Spleen (tissue), 11 donors: ENCODE measurements at regions not wholly inside any gene's neighbourhood (a gene's known extent, or its start where the extent isn't known, plus 50 kb on each side); places are given as distances from the start of the nearest gene placed in this dataset.

Experiments
- DNase-seq: peaks from one replicate; pipeline ENCODE4 v3.0.0-alpha.2; 2020
- H3K27ac ChIP-seq, 8 donors: fragments of 200-600 bp; sonication (generic) in 7 of 8; 1 replicate in 4 of 8; 2 replicates in 4 of 8; pipeline versions ENCODE4 v1.5.0 to v1.8.0; 2016 to 2021; ENCODE audit warnings: inconsistent platforms in 4 of 8, mild to moderate bottlenecking in 4 of 8, moderate library complexity in 1 of 8
- H3K27me3 ChIP-seq, 7 donors: fragments of 200-600 bp; sonication (generic) in 6 of 7; replicated peaks in 1 of 7; 1 replicate in 4 of 7; 2 replicates in 3 of 7; pipeline versions ENCODE4 v1.5.0 to v1.8.0; 2016 to 2021; ENCODE audit warnings: inconsistent platforms in 3 of 7, mild to moderate bottlenecking in 1 of 7
- H3K36me3 ChIP-seq, 6 donors: fragments of 200-600 bp; sonication (generic) in 5 of 6; 1 replicate in 4 of 6; 2 replicates in 2 of 6; pipeline versions ENCODE4 v1.5.0 to v1.8.0; 2016 to 2021; ENCODE audit warnings: inconsistent platforms in 2 of 6
- H3K4me1 ChIP-seq, 6 donors: fragments of 200-600 bp; sonication (generic) in 5 of 6; 1 replicate in 3 of 6; 2 replicates in 3 of 6; pipeline versions ENCODE4 v1.5.0 to v1.8.0; 2016 to 2021; ENCODE audit warnings: inconsistent platforms in 3 of 6
- H3K4me3 ChIP-seq, 8 donors: fragments of 200-600 bp; sonication (generic) in 7 of 8; 1 replicate in 4 of 8; 2 replicates in 4 of 8; pipeline versions ENCODE4 v1.5.0 to v1.8.0; 2016 to 2021; ENCODE audit warnings: inconsistent platforms in 4 of 8, mild to moderate bottlenecking in 4 of 8, moderate library complexity in 2 of 8
- H3K9me3 ChIP-seq, 8 donors: fragments of 200-600 bp; sonication (generic) in 7 of 8; 1 replicate in 4 of 8; 2 replicates in 4 of 8; pipeline versions ENCODE4 v1.5.0 to v1.8.0; 2016 to 2021; ENCODE audit warnings: inconsistent platforms in 4 of 8
- CTCF ChIP-seq, 11 experiments: fragments of 200-600 bp in 7 of 11; fragments of 450-650 bp in 4 of 11; sonication (generic) in 4 of 11; IDR thresholded peaks in 8 of 11; conservative IDR thresholded peaks in 3 of 11; 1 replicate in 7 of 11; 2 replicates in 4 of 11; pipeline versions ENCODE4 v1.4.0 to v1.8.0; 2016 to 2021; ENCODE audit warnings: antibody characterized with exemption in 11 of 11, inconsistent platforms in 4 of 11, mild to moderate bottlenecking in 1 of 11
- POLR2A ChIP-seq, 3 donors: fragments of 450-650 bp; IDR thresholded peaks; one replicate each; pipeline ENCODE4 v1.5.1; 2017; ENCODE audit warnings: antibody characterized with exemption in 3 of 3, mild to moderate bottlenecking in 1 of 3
- POLR2AphosphoS5 ChIP-seq, 3 donors: sonication (generic); formaldehyde crosslinking; IDR thresholded peaks; one replicate each; pipeline ENCODE4 v1.5.1; 2017; ENCODE audit warnings: antibody characterized with exemption in 3 of 3
- WGBS, 5 donors: extraction: QIAGEN DNeasy Blood & Tissue Kit in 3 of 5; methylation state at CpG; one replicate each; pipeline versions ENCODE4 v1.1.5 to v1.1.7; 2013 to 2018; 5-methylcytosine and 5-hydroxymethylcytosine counted together
- intact Hi-C: fragments of 100-400 bp; cut with DNase I; formaldehyde crosslinking; loops from one replicate; pipeline ENCODE4 v1.15.0; 2023; ENCODE audit warnings: low total_unique reads
- donor health status: healthy with polysubstance abuse.
- donor health status: DM: no; HTN: no; CAD: no; lungs with moderate emphysema.
- donor health status: DM: no; HTN: no; CAD: no.
- donor health status: Bipolar disorder and iron deficiency.
- donor health status: healthy.
- donor health status: DM: no; HTN: no; CAD: no.
- donor health status: DM: yes; HTN: yes; CAD: no.

DNA sequence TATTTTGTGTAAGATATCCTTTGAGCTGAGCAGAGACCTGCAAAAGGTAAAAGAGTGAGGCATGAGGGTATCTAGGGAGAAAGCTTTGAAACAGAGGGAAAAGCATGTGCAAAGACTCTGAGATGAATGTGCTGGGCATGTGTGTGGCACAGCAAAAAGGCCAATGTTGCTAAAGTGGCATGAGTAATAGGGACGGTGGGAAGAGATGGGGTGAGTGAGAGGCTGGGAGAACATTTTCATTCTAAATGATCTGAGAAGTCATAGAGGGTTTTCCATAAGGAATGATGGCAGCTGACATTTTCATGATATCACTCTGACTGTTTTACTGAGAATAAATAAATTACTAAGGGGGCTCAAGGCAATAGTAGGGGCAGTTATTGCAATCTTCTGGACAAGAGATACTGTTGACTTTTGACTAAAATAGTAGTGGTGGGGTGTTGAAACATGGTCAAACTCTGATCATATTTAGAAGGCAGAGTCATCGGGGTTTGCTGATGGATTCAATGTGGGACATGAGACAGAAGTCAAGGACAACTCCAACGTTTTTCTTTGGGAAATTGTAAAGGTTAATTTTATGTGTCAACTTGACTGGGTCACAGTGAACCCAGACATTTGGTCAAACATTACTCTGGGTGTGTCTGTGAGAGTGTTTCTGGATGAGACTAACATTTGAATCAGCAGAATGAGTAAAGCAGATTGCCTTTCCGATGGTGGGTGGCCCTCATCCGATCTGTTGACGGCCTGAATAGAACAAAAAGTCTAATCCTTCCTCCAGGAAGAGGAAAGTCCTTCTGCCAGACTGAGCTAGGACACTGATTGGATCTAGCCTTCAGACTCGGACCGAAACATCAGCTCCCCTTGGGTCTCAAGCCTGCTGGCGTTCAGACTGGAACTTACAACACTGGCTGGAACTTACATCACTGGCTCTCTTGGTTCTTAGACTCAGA is 193.9 kb upstream of the PLXNC1 start:
- TF ChIP-seq POLR2A (IDR thresholded peaks at IDR 0.05) (no peak), CTCF (IDR thresholded peaks at IDR 0.05 in 8 of 11, conservative IDR thresholded peaks at IDR 0.05 in 3 of 11) (no peak), POLR2AphosphoS5 (IDR thresholded peaks at IDR 0.05) (no peak)
- intact Hi-C loops = no loop called here
- 80 to 90% (median 87%) methylated on average over 7 to 9 of the region's 9 CpGs for WGBS, 5 donors

DNA sequence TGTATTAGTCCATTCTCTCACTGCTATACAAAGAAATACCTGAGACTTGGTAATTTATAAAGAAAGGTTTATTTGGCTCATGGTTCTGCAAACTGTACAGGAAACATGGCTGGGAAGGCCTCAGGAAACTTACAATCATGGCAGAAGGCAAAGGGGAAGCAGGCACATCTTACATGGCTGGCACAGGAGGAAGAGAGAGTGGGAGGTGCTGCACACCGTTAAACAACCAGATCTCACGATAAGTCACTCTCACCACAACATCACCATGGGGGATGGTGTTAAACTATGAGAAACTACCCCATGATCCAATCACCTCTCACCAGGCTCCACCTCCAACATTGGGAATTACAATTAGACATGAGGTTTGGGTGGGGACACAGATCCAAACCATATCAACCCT is 191.8 kb upstream of the PLXNC1 start:
- intact Hi-C loops = no loop called here
- no peak for DNase-seq
- TF ChIP-seq CTCF (IDR thresholded peaks at IDR 0.05 in 8 of 11, conservative IDR thresholded peaks at IDR 0.05 in 3 of 11) (no peak), POLR2AphosphoS5 (IDR thresholded peaks at IDR 0.05) (no peak), POLR2A (IDR thresholded peaks at IDR 0.05) (no peak)
- 72 to 95% (median 87%) methylated on average over 2 of the region's 2 CpGs for WGBS, 5 donors
- H3K36me3 ChIP-seq = no peaks in the 10 kb centered on the region
- H3K4me1 ChIP-seq = no peaks in the 10 kb centered on the region
- peaks cover 0 to 14% (median 2%) of the 10 kb centered on the region in 8 donors for H3K9me3 ChIP-seq
- H3K27me3 ChIP-seq = no peaks in the 10 kb centered on the region
- H3K27ac ChIP-seq = no peak overlapping the region
- no peak overlapping the region for H3K4me3 ChIP-seq

More for the DNA sequence above, 193.9 kb upstream of the PLXNC1 start:
- Histone ChIP-seq H3K27ac (no peak overlapping the region), H3K27me3 (no peaks in the 10 kb centered on the region), H3K4me3 (no peak overlapping the region), H3K36me3 (no peaks in the 10 kb centered on the region), H3K4me1 (no peaks in the 10 kb centered on the region), H3K9me3 (peaks cover 0 to 18% (median 5%) of the 10 kb centered on the region in 8 donors)
- DNase-seq = no peak

GRCh38 chr12:93957168-93957567 is 191.2 kb upstream of the PLXNC1 start:
- Histone ChIP-seq H3K4me1 (no peaks in the 10 kb centered on the region), H3K27me3 (no peaks in the 10 kb centered on the region), H3K27ac (no peak overlapping the region), H3K36me3 (no peaks in the 10 kb centered on the region), H3K4me3 (no peak overlapping the region), H3K9me3 (peaks cover 0 to 19% (median 8%) of the 10 kb centered on the region in 8 donors)
- 77 to 96% (median 96%) methylated on average over 1 of the region's 1 CpG for WGBS, 5 donors
- TF ChIP-seq POLR2A (IDR thresholded peaks at IDR 0.05) (no peak), CTCF (IDR thresholded peaks at IDR 0.05 in 8 of 11, conservative IDR thresholded peaks at IDR 0.05 in 3 of 11) (no peak), POLR2AphosphoS5 (IDR thresholded peaks at IDR 0.05) (no peak)
- no peak for DNase-seq
- intact Hi-C loops = no loop called here

- DNase-seq = no peak
- no peak for TF ChIP-seq POLR2AphosphoS5 (IDR thresholded peaks at IDR 0.05)
- no peak for TF ChIP-seq CTCF (IDR thresholded peaks at IDR 0.05 in 8 of 11, conservative IDR thresholded peaks at IDR 0.05 in 3 of 11)
- TF ChIP-seq POLR2A (IDR thresholded peaks at IDR 0.05) = no peak
- Histone ChIP-seq H3K27ac (no peak overlapping the region), H3K4me3 (no peak overlapping the region), H3K4me1 (no peaks in the 10 kb centered on the region), H3K27me3 (no peaks in the 10 kb centered on the region), H3K36me3 (no peaks in the 10 kb centered on the region), H3K9me3 (peaks cover 0 to 26% (median 10%) of the 10 kb centered on the region in 8 donors)
- intact Hi-C loops = no loop called here
Measured at GRCh38 chr12:93957870-93958269, 190.5 kb upstream of the PLXNC1 start.
